T-helper 1 cell treated with Interleukin-12 subunit alpha and Interleukin-12 subunit beta and Interleukin-4 antibody, amounts not matched to agents 30 ng/mL and 1 ng/mL, for 36 hours (primary cell): ENCODE measurements at regions not wholly inside any gene's neighbourhood (a gene's known extent, or its start where the extent isn't known, plus 50 kb on each side); places are given as distances from the start of the nearest gene placed in this dataset.

ENCODE experiments used
- intact Hi-C: fragments of 100-400 bp; cut with micrococcal nuclease; formaldehyde crosslinking; loops from one replicate; pipeline ENCODE4 v1.15.1; 2024

- intact Hi-C loops: no loop called here
These were observed 218.8 kb downstream of the SCG2 start for GRCh38 chr2:223383315-223383714.

- intact Hi-C loops: no loop called here
These were observed 216.0 kb downstream of the SCG2 start for GRCh38 chr2:223386189-223386588.

- intact Hi-C loops: no loop called here
These were observed 215.2 kb downstream of the SCG2 start for GRCh38 chr2:223386984-223387383.

GRCh38 chr2:223389624-223390023, 212.5 kb downstream of the SCG2 start:
- intact Hi-C loops: no loop called here

- intact Hi-C loops: no loop called here
These were observed 205.2 kb downstream of the SCG2 start for GRCh38 chr2:223396993-223397392.

GRCh38 chr2:223399357-223399957, 202.7 kb downstream of the SCG2 start:
- intact Hi-C loops: no loop called here

- intact Hi-C loops: loop anchor here (5.0 kb wide), 1 partner anchor 503 kb away; no protein-coding TSS in a partner anchor
These were observed 197.5 kb downstream of the SCG2 start for GRCh38 chr2:223404616-223405015.

- intact Hi-C loops: no loop called here
These were observed 187.5 kb downstream of the SCG2 start for GRCh38 chr2:223414646-223415045.

GRCh38 chr2:223415071-223415470, 187.1 kb downstream of the SCG2 start:
- intact Hi-C loops: no loop called here

GRCh38 chr2:223416815-223417610, 185.1 kb downstream of the SCG2 start:
- intact Hi-C loops: no loop called here

GRCh38 chr2:223418131-223418530, 184.0 kb downstream of the SCG2 start:
- intact Hi-C loops: no loop called here

GRCh38 chr2:223418604-223419199, 183.5 kb downstream of the SCG2 start:
- intact Hi-C loops: no loop called here

GRCh38 chr2:223420048-223420447, 182.1 kb downstream of the SCG2 start:
- intact Hi-C loops: no loop called here

GRCh38 chr2:223431479-223431878, 170.7 kb downstream of the SCG2 start:
- intact Hi-C loops: no loop called here

- intact Hi-C loops: no loop called here
These were observed 168.7 kb downstream of the SCG2 start for GRCh38 chr2:223433461-223433860.

- intact Hi-C loops: no loop called here
These were observed 164.4 kb downstream of the SCG2 start for GRCh38 chr2:223437788-223438187.

GRCh38 chr2:223439184-223439583, 163.0 kb downstream of the SCG2 start:
- intact Hi-C loops: no loop called here

- intact Hi-C loops: no loop called here
These were observed 162.4 kb downstream of the SCG2 start for GRCh38 chr2:223439786-223440185.

- intact Hi-C loops: no loop called here
These were observed 159.3 kb downstream of the SCG2 start for GRCh38 chr2:223442847-223443246.

GRCh38 chr2:223450246-223450645, 151.9 kb downstream of the SCG2 start:
- intact Hi-C loops: no loop called here

GRCh38 chr2:223457301-223457700, 144.9 kb downstream of the SCG2 start:
- intact Hi-C loops: loop anchor here (5.0 kb wide), 1 partner anchor 340 kb away; no protein-coding TSS in a partner anchor

- intact Hi-C loops: loop anchor here (5.0 kb wide), 1 partner anchor 338 kb away; no protein-coding TSS in a partner anchor
These were observed 142.7 kb downstream of the SCG2 start for GRCh38 chr2:223459328-223459939.
